Left lobe of liver (tissue), 2 donors: ENCODE measurements at regions not wholly inside any gene's neighbourhood (a gene's known extent, or its start where the extent isn't known, plus 50 kb on each side); places are given as distances from the start of the nearest gene placed in this dataset.
A peak's percentile ranks its signal among the peaks of the same experiment; 100 is the strongest.

Experiments
- ATAC-seq: fragments of 200-7000 bp; cut with Tn5 transposase; one replicate; pipeline ENCODE4 v1.9.1; 2020; ENCODE audit warnings: mild to moderate bottlenecking, moderate library complexity
- DNase-seq: peaks from one replicate; pipeline ENCODE4 v3.0.0-alpha.2; 2020; ENCODE audit warnings: low spot score
- donor health status: DM: no; HTN: no; CAD: no; lungs with moderate emphysema.
- donor health status: DM: no; HTN: yes; CAD: no.

GRCh38 chr9:16223074-16223871, 647.2 kb downstream of the BNC2 start:
- ATAC-seq (no peak), DNase-seq (no peak)

GRCh38 chr9:16230731-16231130, 639.7 kb downstream of the BNC2 start:
- DNase-seq, result no peak
- ATAC-seq, result no peak

- no peak for ATAC-seq
- DNase-seq, result no peak
These were observed 634.2 kb downstream of the BNC2 start for GRCh38 chr9:16236311-16236710.

- DNase-seq (no peak), ATAC-seq (no peak)
These were observed 633.6 kb downstream of the BNC2 start for GRCh38 chr9:16236882-16237281.

GRCh38 chr9:16238623-16239138, 631.8 kb downstream of the BNC2 start:
- DNase-seq (no peak), ATAC-seq (no peak)

GRCh38 chr9:16241231-16241630, 629.2 kb downstream of the BNC2 start:
- no peak for ATAC-seq
- no peak for DNase-seq

- DNase-seq, result no peak
- no peak for ATAC-seq
These were observed 626.7 kb downstream of the BNC2 start for GRCh38 chr9:16243798-16244197.

- DNase-seq (no peak), ATAC-seq (peak; percentile 60)
These were observed 624.6 kb downstream of the BNC2 start for GRCh38 chr9:16245756-16246440.

GRCh38 chr9:16246785-16247184, 623.7 kb downstream of the BNC2 start:
- DNase-seq (no peak), ATAC-seq (no peak)

- ATAC-seq (no peak), DNase-seq (no peak)
These were observed 623.1 kb downstream of the BNC2 start for GRCh38 chr9:16247188-16247875.

- DNase-seq (no peak), ATAC-seq (no peak)
These were observed 621.6 kb downstream of the BNC2 start for GRCh38 chr9:16248822-16249221.

- DNase-seq (no peak), ATAC-seq (no peak)
These were observed 617.9 kb downstream of the BNC2 start for GRCh38 chr9:16252616-16253015.

GRCh38 chr9:16254674-16255073, 615.8 kb downstream of the BNC2 start:
- ATAC-seq, result no peak
- no peak for DNase-seq

- ATAC-seq (no peak), DNase-seq (no peak)
These were observed 615.3 kb downstream of the BNC2 start for GRCh38 chr9:16255217-16255616.

GRCh38 chr9:16257604-16258003, 612.9 kb downstream of the BNC2 start:
- ATAC-seq (peak; percentile 75), DNase-seq (no peak)

GRCh38 chr9:16258191-16258590, 612.3 kb downstream of the BNC2 start:
- no peak for DNase-seq
- ATAC-seq, result no peak

GRCh38 chr9:16258708-16259107, 611.8 kb downstream of the BNC2 start:
- ATAC-seq, result no peak

GRCh38 chr9:16262477-16263261, 607.8 kb downstream of the BNC2 start:
- no peak for DNase-seq
- no peak for ATAC-seq

More at GRCh38 chr9:16258708-16259107, 611.8 kb downstream of the BNC2 start:
- no peak for DNase-seq

GRCh38 chr9:16265688-16266087, 604.8 kb downstream of the BNC2 start:
- no peak for DNase-seq
- ATAC-seq, result no peak

- peak; percentile 15 for ATAC-seq
- no peak for DNase-seq
These were observed 603.7 kb downstream of the BNC2 start for GRCh38 chr9:16266648-16267276.
